ENCODE measurements at regions not wholly inside any gene's neighbourhood (a gene's known extent, or its start where the extent isn't known, plus 50 kb on each side); places are given as distances from the start of the nearest gene placed in this dataset.

DNA sequence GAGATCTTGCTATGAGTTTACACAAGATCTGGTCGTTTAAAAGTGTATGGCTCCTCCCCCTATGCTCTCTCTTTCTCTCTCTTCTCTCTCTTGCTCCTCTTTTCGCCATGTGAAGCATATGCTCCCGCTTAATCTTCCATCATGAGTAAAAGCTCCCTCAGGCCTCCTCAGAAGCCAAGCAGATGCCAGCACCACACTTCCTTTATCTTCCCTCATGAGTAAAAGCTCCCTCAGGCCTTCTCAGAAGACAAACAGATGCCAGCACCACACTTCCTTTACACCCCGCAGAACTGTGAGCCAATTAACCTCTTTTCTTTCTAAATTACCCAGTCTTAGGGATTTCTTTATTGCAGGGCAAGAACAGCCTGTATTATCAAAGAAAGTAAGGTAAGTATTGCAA is 152.4 kb downstream of the SEC23A start:
- ChIA-PET POLR2A (no interaction called here), RAD21 (ENCODE audit: low non-redundant PET in 1 of 2, low total read pairs in 2 of 2, uncharacterized antibody in 2 of 2, unreplicated experiment in 2 of 2) (no interaction called here), CTCF (no interaction called here)
- Histone ChIP-seq H3K4me2 (ENCODE audit: low read length) (no peak overlapping the region), H3K79me2 (ENCODE audit: insufficient read depth, low read length) (no peaks in the 10 kb centered on the region), H3K36me3 (ENCODE audit: control insufficient read depth in 1 of 2, insufficient read depth in 2 of 2, low read length in 2 of 2) (no peaks in the 10 kb centered on the region), H3K4me1 (ENCODE audit: control insufficient read depth in 1 of 2, insufficient read depth in 2 of 2, low read length in 2 of 2) (no peaks in the 10 kb centered on the region), H4K20me1 (ENCODE audit: insufficient read depth) (no peaks in the 10 kb centered on the region), H3K27me3 (ENCODE audit: insufficient read depth, low read length) (no peaks in the 10 kb centered on the region), H3K27ac (ENCODE audit: low read depth, low read length) (no peak overlapping the region), H2AFZ (ENCODE audit: low read depth, low read length, poor library complexity, severe bottlenecking) (no peak overlapping the region), H3K9me2 (ENCODE audit: insufficient read depth) (no peaks in the 10 kb centered on the region), H3K9me3 (ENCODE audit: control insufficient read depth in 1 of 2, insufficient read depth in 1 of 2, low read depth in 1 of 2, low read length in 2 of 2) (no peaks in the 10 kb centered on the region), H3K9ac (ENCODE audit: low read length) (no peak overlapping the region), H3K4me3 (replicated peaks in 1 of 2; ENCODE audit: low read depth in 1 of 2, low read length in 2 of 2) (no peak overlapping the region)
- no peak for TF ChIP-seq CEBPB (IDR thresholded peaks at IDR 0.05; ENCODE audit: low read depth)
- TF ChIP-seq SRF (IDR thresholded peaks at IDR 0.05; ENCODE audit: low read depth): no peak
- no peak for TF ChIP-seq EZH2 (IDR thresholded peaks at IDR 0.05)
- TF ChIP-seq EZH2phosphoT487 (IDR thresholded peaks at IDR 0.05; ENCODE audit: borderline replicate concordance): no peak
- no peak for TF ChIP-seq ZNF274 (IDR thresholded peaks at IDR 0.05; ENCODE audit: low read depth, low read length)
- TF ChIP-seq, protein P1, sequence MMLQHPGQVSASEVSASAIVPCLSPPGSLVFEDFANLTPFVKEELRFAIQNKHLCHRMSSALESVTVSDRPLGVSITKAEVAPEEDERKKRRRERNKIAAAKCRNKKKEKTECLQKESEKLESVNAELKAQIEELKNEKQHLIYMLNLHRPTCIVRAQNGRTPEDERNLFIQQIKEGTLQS (IDR thresholded peaks at IDR 0.05): no peak
- TF ChIP-seq, protein P2, sequence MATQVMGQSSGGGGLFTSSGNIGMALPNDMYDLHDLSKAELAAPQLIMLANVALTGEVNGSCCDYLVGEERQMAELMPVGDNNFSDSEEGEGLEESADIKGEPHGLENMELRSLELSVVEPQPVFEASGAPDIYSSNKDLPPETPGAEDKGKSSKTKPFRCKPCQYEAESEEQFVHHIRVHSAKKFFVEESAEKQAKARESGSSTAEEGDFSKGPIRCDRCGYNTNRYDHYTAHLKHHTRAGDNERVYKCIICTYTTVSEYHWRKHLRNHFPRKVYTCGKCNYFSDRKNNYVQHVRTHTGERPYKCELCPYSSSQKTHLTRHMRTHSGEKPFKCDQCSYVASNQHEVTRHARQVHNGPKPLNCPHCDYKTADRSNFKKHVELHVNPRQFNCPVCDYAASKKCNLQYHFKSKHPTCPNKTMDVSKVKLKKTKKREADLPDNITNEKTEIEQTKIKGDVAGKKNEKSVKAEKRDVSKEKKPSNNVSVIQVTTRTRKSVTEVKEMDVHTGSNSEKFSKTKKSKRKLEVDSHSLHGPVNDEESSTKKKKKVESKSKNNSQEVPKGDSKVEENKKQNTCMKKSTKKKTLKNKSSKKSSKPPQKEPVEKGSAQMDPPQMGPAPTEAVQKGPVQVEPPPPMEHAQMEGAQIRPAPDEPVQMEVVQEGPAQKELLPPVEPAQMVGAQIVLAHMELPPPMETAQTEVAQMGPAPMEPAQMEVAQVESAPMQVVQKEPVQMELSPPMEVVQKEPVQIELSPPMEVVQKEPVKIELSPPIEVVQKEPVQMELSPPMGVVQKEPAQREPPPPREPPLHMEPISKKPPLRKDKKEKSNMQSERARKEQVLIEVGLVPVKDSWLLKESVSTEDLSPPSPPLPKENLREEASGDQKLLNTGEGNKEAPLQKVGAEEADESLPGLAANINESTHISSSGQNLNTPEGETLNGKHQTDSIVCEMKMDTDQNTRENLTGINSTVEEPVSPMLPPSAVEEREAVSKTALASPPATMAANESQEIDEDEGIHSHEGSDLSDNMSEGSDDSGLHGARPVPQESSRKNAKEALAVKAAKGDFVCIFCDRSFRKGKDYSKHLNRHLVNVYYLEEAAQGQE (IDR thresholded peaks at IDR 0.05; ENCODE audit: low read depth): no peak
- no TSS peak for BruUV-seq (replicated peaks)
- no peak for DNase-seq (ENCODE audit: low read depth, low spot score)
- no peak for ATAC-seq
- intact Hi-C loops (cut with micrococcal nuclease): no loop called here

DNA sequence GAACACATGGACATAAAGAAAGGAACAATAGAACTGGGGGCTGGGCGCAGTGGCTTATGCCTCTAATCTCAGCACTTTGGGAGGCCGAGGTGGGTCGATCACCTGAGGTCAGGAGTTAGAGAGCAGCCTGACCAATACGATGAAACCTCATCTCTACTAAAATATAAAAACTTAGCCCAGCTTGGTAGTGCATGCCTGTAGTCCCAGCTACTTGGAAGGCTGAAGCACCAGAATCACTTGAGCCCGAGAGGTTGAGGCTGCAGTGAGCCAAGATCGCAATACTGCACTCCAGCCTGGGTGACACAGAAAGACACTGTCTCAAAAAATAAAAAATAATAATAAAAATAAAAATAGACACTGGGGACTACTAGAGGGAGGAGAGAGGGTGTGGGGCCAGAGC is 154.5 kb downstream of the SEC23A start:
- no peak overlapping the region for H2AFZ ChIP-seq (ENCODE audit: low read depth, low read length, poor library complexity, severe bottlenecking)
- no TSS peak for BruUV-seq (replicated peaks)
- CTCF ChIA-PET: no interaction called here

More for the DNA sequence above, 154.5 kb downstream of the SEC23A start:
- Histone ChIP-seq H3K27ac (ENCODE audit: low read depth, low read length) (no peak overlapping the region), H3K9me3 (ENCODE audit: control insufficient read depth in 1 of 2, insufficient read depth in 1 of 2, low read depth in 1 of 2, low read length in 2 of 2) (no peaks in the 10 kb centered on the region), H3K36me3 (ENCODE audit: control insufficient read depth in 1 of 2, insufficient read depth in 2 of 2, low read length in 2 of 2) (no peaks in the 10 kb centered on the region), H3K9me2 (ENCODE audit: insufficient read depth) (no peaks in the 10 kb centered on the region), H3K4me1 (ENCODE audit: control insufficient read depth in 1 of 2, insufficient read depth in 2 of 2, low read length in 2 of 2) (no peaks in the 10 kb centered on the region), H3K4me3 (replicated peaks in 1 of 2; ENCODE audit: low read depth in 1 of 2, low read length in 2 of 2) (no peak overlapping the region), H4K20me1 (ENCODE audit: insufficient read depth) (no peaks in the 10 kb centered on the region), H3K4me2 (ENCODE audit: low read length) (no peak overlapping the region), H3K27me3 (ENCODE audit: insufficient read depth, low read length) (no peaks in the 10 kb centered on the region), H3K9ac (ENCODE audit: low read length) (no peak overlapping the region), H3K79me2 (ENCODE audit: insufficient read depth, low read length) (no peaks in the 10 kb centered on the region)
- ChIA-PET RAD21 (ENCODE audit: low non-redundant PET in 1 of 2, low total read pairs in 2 of 2, uncharacterized antibody in 2 of 2, unreplicated experiment in 2 of 2) (no interaction called here), POLR2A (no interaction called here)
- DNase-seq (ENCODE audit: low read depth, low spot score) (no peak), ATAC-seq (no peak)
- no peak for TF ChIP-seq ELF1 (IDR thresholded peaks at IDR 0.05; ENCODE audit: borderline replicate concordance, low read depth)
- TF ChIP-seq EZH2phosphoT487 (IDR thresholded peaks at IDR 0.05; ENCODE audit: borderline replicate concordance): no peak
- TF ChIP-seq FOSL1 (IDR thresholded peaks at IDR 0.05; ENCODE audit: low read depth): no peak
- intact Hi-C loops (cut with micrococcal nuclease): no loop called here

All from HCT116 (cell line).